Fibroblast of the aortic adventitia (primary cell): ENCODE measurements at regions not wholly inside any gene's neighbourhood (a gene's known extent, or its start where the extent isn't known, plus 50 kb on each side); places are given as distances from the start of the nearest gene placed in this dataset.
"Not testable (repeated sequence)": the region's sequence is repeated elsewhere in the genome, so short reads cannot be mapped to it uniquely, and the experiment has no call there.

Experiments
- DNase-seq: peaks from one replicate; pipeline ENCODE4 v3.0.0-alpha.2; 2010; ENCODE audit warnings: low read depth
- H3K4me3 ChIP-seq: 2 replicates; pipeline ENCODE4 v1.5.1; 2011; ENCODE audit warnings: low read depth, mild to moderate bottlenecking, control low read depth, low read length, moderate library complexity
- TF ChIP-seq, protein P1 (sequence below): IDR thresholded peaks from 2 replicates; pipeline ENCODE4 v1.5.1; 2011; ENCODE audit warnings: mild to moderate bottlenecking, low read length, control low read depth, inconsistent platforms; ENCODE audit not compliant: insufficient read depth

DNA sequence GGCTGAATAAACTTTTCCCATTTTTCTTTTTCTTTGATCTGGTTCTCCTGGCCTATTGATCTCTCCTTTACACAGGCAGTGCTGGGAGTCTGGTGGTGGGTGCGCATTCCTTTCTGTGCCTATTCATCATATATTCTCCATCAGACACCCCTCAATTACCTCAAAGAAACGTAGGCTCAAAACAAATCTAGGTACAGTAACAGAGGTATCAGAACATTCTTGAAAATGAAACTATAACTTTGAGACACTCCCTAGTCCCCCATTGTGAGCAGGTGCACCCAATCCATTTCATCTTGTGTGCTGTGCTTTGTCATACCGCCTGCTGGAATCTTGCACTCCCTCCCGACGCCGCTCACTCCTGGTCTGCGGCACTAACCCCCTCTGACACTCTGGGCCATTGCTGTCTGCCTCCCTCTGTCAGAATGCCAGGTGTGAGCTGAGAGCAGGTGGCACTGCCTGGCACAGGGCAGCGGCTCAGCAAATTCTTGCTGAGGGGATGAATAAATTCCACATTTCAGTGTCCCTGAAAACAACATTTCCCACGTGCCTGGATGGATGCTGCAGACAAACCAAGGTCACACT lies 303.4 kb upstream of the EXOC2 start:
- no peak for DNase-seq
- H3K4me3 ChIP-seq = no peak overlapping the region
- TF ChIP-seq, protein P1, sequence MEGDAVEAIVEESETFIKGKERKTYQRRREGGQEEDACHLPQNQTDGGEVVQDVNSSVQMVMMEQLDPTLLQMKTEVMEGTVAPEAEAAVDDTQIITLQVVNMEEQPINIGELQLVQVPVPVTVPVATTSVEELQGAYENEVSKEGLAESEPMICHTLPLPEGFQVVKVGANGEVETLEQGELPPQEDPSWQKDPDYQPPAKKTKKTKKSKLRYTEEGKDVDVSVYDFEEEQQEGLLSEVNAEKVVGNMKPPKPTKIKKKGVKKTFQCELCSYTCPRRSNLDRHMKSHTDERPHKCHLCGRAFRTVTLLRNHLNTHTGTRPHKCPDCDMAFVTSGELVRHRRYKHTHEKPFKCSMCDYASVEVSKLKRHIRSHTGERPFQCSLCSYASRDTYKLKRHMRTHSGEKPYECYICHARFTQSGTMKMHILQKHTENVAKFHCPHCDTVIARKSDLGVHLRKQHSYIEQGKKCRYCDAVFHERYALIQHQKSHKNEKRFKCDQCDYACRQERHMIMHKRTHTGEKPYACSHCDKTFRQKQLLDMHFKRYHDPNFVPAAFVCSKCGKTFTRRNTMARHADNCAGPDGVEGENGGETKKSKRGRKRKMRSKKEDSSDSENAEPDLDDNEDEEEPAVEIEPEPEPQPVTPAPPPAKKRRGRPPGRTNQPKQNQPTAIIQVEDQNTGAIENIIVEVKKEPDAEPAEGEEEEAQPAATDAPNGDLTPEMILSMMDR = no peak

DNA sequence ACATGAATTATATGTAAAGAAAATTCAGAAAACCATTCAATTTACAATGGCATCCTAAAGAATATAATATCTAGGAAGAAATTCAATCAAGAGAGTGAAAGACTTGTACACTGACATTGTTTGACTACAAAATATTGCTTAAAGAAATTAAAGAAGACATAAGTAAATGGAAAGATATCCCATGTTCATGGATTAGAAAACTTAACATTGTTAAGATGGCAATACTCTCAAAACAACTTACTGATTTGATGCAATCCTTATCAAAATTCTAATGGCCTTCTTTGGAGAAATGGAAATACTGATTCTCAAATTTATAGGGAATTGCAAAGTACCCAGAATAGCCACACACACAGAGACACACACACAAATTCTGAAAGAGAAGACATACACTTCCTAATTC lies 298.3 kb upstream of the EXOC2 start:
- H3K4me3 ChIP-seq = no peak overlapping the region
- TF ChIP-seq, protein P1 = no peak
- DNase-seq = no peak

DNA sequence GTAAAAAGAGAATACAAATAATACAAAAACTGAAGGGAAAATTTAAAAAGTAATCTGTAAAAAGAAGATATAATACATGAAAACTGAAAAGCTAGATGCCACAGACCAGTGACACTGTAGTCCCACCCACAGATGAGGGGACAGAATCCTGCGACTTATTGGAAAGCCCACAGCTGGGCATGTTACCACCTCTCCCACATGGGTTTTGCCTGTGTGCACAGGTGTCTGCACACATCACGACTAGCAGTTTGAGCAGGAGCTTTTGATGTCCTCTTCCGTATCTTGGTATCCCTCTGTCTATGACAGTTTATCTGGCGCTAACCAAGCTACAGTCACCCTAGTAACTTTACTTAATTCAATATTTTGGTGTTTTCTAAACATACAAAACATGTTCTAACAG lies 291.1 kb upstream of the EXOC2 start:
- H3K4me3 ChIP-seq = no peak overlapping the region
- no peak for DNase-seq
- TF ChIP-seq, protein P1 = no peak

DNA sequence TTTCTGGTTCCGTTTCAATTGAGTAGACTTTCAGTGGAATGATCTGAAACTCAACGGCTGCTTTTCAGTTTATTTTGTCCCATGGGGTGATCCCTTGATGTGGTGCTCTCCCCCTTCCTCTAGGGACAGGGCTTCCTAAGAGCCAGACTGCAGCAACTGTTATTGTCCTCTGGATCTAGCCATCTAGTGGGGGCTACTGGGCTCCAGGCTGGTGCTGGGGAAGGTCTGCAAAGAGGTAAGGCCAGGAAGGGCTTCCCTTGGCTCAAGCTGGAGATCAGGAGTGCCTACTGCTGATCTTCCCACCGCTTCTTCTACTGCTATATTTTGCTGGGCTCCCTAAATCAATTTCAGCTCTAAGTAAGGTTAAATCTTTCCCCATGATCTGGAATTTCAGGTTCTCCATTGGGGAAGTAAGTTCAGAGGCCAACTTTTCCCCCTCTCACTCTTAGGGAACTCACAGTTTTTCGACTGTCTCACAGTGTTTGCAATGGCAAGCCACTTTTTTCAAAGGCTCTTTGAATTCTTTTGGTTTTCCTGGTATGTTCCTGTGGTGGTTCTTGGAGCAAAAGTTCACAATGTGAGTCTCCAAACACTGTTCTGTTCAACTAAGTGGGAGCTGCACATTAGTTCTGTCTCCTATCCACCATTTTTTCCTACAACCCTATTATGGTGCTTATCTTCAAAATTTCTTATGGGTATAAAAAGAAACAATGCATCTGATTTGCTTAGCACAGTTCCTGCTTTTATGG lies 286.2 kb upstream of the EXOC2 start:
- H3K4me3 ChIP-seq = no peak overlapping the region
- no peak for DNase-seq
- TF ChIP-seq, protein P1 = no peak

DNA sequence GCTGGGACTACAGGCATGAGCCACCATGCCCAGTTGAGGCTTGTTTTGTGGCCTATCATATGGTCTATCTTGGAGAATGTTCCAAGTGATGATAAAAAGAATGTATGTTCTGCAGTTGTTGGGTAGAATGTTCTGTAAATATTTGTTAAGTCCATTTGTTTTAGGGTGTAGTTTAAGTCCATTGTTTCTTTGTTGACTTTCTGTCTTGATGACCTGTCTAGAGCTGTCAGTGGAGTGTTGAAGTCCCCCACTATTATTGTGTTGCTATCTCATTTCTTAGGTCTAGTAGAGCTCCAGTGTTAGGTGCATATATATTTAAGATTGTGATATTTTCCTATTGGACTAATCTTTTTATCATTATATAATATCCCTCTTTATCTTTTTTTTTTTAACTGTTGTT lies 284.3 kb upstream of the EXOC2 start:
- not testable (repeated sequence) for H3K4me3 ChIP-seq, DNase-seq

DNA sequence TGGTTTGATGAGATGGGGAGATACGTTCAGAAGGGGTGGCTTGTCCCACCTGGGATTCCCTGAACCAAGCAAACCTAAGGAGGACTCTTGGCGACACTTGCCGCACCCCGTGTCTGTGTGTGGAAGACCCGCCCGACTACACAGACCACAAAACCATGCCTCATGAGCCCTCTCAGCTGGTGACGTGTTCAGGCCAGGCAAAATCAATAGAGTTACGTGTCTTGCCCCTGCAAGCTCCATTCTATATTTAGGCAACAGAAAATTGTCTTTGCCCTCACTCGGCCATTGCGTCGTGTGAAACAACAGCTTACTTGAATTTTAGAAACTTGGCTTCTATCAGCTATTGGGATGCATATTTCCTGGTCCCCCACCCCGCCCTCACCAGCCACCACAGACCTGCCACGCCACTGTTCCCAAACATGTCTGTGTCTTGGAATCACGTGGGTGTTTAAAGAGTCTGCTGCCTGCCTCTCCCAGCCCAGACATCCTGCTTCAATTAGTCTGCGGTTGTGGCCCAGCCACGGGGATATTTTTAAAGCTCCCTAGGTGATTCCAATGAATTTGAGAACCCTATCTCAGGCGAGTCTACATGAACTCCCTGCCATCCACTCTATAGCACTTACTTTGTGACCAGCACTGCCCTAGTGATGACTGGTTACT lies 279.2 kb upstream of the EXOC2 start:
- no peak overlapping the region for H3K4me3 ChIP-seq
- no peak for DNase-seq
- TF ChIP-seq, protein P1 = no peak

DNA sequence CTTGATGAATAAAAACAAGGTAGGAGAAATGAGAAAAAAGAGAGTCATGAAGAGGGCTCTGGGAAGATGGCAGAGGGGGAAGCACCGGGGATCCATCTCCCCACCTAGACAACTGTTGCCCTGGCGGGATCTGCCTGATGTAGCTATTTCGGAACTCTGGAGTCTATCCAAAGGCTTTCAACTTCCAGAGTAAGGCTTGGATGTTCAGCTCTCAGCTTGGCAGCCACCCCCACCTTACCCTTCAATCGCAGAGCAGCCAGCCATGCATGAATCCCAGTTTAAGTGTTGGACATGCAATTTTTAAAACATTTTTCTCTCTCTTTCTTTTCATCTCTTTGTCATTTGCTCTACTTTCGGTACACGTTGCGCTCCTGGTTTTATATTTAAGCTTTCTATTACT lies 275.9 kb upstream of the EXOC2 start:
- TF ChIP-seq, protein P1 = no peak
- H3K4me3 ChIP-seq = no peak overlapping the region
- DNase-seq = no peak
